GM19372 (cell line): ENCODE measurements at regions not wholly inside any gene's neighbourhood (a gene's known extent, or its start where the extent isn't known, plus 50 kb on each side); places are given as distances from the start of the nearest gene placed in this dataset.

Source experiments
- ATAC-seq: cut with Tn5 transposase; IDR thresholded peaks from one replicate; pipeline ENCODE4 v1.9.1; 2021; ENCODE audit warnings: mild to moderate bottlenecking, low read depth, moderate library complexity; ENCODE audit not compliant: unreplicated experiment

DNA sequence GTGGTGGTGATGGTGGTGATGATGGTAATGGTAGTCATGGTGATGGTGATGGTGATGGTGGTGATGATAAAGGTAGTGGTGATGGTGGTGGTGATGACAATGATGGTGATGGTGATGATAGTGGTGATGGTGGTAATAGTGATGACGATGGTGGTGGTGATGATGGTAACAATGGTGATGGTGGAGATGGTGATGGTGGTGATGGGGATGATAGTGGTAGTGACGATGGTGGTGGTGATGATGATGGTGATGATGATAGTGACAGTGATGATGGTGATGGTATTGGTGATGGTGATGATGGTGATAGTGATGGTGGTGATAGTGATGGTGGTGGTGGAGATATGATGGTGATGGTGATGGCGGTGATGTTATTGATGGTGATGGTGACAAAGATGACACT lies 108.4 kb upstream of the NKX1-1 start:
- ATAC-seq = no peak

DNA sequence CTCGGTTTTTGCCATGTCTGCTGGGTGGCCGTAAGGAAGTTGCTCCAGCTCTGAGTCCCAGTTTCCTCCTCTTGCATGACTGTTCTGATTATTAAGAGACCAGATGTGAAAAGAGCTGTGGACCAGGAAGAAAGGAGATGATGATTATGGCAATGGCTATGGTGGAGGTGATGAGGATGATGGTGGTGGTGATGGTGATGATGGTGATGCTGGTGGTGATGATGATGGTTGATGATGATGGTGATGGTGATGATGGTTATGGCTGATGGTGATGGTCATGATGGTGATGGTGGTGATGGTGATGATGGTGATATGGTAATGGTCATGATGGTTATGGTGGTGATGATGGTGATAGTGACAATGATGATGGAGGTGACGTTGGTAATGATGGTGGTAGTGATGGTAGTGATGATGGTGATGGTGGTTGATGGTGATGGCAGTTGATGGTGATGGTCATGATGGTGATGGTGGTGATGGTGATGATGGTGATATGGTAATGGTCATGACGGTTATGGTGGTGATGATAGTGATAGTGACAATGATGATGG lies 107.8 kb upstream of the NKX1-1 start:
- no peak for ATAC-seq

DNA sequence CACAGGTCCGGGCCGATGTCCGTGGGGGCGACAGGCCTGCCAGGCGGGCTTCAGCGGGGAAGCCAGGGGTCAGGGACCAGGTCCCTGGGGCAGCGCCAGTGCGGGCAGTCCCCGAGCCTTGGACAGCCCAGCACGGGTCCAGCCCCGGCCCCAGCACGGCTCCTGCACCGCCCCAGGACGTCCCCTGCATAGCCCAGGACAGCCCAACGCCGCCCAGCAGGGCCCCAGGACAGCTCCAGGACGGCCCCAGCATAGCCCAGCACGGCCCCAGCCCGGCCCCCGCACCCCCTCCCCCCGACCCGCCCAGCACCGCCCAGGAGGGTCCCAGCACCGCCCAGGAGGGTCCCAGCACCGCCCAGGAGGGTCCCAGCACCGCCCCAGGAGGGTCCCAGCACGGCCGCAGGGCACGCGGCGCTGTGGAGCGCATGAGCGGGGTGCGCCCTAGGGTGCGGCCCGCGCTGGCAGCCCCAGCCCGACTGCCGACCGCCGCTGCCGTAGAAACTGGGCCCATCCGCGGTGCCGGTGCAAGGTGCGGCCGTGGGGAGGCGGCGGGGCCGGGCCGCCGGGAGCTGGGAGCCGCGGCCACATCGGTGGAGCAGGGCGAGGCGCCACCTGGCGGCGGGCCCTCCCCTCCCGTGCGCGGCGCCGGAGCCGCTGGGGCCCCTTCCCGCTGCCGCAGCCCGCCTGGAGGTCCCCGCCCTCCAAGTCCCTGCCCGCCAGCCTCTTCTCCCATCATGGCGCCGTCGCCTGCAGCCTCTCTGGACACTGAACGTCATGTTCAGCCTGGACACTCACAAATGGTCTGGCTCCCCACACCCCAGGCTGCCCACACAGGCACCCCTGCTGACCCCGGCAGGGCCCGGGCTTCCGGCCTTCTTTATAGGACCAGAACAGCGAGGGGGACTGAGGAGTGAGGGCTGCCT lies 106.8 kb upstream of the NKX1-1 start:
- ATAC-seq = no peak

DNA sequence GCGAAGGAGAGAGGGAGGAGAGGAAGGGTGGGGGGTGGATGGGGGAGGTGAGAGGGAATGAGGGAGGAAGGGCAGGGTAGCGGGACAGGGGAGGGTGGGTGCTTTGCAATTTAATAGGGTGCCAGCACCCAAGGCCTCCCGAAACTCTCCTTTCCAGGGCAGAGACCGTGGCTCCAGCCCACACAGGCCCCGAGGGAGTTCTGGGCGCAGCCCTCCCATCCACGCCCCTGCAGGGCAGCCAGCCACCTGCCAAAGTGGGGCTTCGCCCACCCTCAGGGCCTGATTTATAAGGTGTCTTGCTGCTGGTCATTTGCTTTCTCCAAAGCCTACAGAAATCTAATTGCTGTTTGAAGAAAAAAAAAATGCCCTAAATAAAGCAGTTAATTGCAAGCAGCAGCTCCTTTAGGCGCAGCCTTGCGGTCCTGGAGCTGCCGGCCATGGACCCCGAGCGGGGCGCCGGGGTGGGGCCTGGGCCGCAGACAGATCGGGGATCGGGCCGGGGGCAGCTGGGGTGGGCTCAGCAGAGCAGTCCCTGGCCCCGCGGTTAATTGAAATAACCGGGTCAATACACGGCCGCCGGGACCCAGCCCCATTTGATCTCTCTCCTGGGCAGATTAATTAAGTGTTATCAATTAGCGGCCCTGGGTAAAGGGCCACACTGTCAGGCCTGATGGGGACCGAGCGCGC lies 106.0 kb upstream of the NKX1-1 start:
- ATAC-seq = no peak

DNA sequence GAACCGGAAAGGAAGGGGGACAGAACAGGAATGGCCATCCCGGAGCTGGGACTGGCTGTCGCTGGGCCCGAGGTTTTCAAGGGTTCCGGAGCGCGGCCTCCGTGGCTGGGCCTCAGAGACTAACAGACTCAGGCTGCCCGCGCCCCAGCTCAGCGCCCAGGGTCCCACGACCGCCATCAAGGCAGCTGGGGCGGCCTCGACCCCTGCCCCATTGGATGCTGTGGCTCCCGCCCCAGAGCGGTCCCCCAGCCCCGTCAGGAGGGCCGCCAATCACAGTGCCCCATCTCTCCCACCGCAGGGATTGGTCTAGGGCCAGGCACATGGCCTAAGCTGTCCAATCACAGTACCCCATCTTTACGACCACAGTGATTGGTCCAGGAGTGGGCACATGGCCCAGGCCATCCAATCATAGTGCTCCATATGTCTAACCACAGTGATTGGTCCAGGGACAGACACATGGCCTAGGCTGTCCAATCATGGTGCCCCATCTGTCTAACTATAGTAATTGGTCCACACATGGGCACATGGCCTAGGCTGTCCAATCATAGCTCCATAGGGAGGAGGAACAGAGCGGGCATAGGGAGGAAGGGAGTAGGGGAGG lies 105.3 kb upstream of the NKX1-1 start:
- no peak for ATAC-seq

DNA sequence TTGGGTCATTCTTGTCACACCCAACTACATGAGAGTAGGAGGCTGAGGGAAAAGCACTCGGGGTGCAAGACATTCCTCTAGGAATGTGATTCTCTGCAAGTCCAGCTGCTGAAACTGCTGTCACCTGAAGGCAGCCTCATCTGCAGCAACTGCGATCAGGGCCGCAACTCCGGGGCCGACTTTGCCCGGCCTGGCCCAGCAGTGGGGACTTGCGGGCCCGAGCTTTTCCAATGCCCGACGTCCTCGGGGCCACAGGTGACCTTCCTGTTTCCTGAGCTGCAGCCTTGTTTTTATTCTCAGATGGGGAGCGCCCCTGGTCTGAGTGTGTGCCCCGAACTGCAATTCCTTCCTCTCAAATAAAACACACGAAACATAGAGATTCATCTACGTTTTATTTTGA lies 104.7 kb upstream of the NKX1-1 start:
- no peak for ATAC-seq

DNA sequence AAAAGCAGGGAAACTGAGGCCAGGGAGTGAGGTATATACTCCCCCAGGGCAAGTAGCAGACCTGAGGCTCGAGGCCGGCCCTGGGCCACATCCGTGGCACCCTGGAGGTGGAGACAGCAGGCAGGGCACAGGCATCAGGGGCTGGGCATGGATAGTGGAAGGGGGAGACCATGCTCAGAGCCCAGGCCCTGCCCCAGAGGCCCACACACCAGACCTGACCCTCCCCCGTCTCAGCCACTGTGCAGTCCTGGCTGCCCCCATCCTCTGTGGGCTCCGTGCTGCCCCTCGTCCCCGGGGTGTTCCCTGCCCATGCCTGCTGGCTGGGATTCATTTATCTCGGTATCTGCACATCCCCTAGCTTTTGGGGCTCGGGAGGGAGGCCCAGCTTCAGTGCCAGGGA lies 103.1 kb upstream of the NKX1-1 start:
- no peak for ATAC-seq

DNA sequence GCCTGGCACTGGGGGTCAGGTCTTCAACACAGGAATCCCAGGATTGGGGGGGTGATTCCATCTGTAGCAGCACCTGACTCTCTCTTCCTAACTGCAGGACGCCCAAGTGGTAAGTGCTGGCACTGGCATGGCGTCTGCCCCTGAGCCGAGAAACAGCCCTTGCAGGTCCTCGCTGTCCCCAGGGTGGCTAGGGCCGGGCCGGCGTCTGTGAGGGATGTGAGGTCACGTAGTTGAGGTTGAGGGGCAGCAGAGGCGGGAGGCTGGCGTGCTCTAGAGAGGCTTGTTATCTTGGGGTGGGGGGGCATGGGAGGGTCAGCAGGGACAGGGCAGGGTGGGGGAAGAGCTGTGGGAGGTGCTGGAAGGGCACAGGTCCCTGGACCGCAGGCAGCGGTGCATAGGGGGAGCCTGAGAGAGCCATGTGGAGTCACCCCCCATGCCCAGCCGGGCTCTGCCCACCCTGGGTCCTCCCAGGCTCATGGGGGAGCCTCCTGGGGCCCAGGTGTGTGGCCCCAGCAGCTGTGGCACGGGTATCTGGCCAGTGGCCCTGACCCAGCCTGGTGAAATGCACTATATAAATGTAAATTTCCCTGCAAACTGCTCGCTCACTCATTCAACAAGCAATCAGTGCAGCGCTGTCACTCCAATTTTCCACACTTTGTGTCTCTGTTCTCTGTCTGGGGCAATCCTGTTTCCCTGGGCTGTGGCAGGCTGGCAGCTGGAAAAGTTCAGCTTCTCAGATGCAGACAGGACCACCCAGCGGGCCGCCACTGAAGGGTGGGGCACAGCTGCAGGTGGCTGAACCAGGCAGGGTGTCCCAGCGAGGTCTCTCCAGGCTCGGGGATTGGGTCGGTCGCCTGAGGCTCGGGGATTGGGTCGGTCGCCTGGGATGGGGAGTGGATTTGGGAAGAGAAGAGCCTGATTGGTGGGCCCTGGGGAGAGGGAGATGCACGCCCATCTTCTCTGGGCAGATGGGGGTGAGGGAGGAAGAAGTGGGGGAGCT lies 102.2 kb upstream of the NKX1-1 start:
- ATAC-seq = no peak

DNA sequence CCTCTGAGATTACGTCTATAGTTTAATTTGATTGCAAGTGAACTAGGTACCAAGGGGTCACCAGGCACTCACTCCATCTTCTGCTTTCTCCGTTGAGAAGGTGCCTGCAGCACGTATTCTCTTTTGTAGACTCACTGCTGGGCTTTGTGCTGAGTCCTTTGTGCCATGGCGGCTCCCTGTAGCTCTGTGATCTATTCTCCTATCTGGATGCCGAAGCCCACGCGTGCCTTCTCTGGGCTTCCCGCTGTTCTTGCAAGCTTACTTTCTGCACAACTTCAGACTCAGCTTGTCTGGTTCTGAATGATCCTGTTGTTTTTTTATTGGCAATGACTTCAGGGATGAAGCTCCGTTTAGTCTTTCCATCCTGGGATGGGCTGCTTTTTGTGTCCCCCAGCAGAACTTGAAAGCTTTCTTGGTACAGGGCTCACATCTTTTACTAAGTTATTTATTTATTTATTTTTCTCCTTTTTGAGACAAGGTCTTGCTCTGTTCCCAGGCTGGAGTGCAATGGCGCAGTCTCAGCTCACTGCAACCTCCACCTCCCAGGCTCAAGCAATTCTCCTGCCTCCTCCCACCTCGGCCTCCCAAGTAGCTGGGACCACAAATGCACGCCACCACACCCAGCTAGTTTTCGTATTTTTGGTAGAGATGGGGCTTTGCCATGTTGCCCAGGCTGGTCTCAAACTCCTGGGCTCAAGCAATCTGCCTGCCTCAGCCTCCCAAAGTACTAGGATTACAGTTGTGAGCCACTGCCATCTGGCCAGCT lies 100.9 kb upstream of the NKX1-1 start:
- no peak for ATAC-seq

DNA sequence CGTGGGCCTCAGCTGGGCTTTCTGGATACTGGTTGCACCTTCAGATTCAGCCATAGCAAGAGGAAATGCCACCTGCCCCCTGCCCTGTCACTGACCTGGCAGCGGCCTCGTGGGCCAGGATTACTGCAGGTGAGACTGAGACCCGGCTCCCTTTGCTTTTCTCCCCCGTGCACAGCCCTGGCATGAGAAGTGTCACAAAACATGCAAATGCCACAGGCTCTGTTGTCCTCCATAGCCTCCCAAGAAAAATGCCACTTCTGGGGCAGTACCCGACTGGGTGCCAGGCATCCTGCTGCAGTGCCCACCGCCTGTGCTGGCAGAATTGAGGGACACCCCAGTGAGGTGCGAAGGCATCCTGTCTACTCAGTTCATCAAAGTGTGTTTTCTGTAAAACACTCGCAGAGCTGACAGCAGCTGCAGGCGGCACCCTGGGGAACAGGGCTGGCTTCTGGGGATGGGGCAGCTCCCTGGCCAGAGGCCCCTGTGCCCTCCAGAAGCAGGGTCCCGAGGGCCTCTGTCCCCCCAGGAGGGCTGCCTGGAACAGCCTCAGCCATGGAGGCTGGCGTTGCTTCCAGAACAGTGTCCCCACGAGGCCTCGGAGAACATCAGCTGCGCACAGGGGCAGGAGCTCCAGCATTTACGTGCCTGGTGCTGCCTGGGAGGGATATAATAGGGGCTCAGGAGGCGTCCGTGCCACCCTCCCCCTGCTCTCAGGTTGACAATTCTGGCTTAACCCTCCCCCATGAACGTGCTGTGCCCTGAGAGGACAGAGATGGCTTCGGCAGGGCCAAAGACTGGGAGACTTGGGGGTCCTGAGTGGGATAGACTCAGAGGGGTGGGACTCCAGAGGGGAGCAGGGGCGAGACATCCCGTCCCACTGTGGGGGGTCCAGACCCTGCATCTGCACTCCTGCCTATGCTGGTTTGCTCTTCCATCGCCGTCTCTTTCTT lies 99.5 kb upstream of the NKX1-1 start:
- no peak for ATAC-seq

DNA sequence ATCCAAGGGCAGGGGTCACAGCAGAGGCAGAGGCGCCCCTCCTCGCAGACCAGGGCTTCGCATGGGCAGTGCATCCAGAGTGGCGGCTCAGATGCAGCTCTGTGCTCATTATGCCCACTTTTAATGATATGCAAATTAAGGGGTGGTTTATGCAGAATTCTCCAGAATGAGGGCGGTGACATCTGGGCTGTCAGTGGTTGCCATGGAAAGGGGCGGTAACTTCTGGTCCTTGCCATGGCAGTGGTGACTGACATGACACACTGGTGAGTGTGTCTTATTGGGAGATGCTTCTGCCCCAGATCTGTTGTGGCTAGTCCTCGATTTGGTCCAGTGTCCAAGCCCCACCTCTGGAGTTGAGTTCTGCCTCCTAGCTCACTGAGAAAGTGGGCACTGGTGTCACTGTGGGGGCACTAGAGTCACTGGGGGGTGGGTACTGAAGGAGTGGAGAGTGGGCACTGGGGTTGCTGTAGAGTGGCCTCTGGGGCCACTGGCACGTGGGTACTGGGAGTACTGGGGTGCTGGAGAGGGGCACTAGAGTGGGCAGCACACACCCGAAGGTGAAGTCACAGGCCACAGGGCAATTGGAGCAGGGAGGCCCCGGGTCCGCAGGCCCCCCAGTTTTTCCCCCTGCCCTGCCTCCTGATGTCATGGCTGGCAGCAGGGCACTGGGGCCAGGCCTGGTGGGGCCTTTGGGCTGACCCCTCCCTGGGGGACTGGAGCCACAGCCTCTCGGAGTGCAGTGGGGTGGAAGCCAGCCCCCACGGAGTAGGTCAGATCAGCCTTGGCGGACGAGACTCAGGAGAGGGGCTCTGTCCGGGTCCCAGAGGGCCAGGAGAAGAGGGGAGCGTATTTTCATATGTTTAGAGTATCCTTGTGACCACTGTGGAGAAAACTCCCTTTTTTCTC lies 98.6 kb upstream of the NKX1-1 start:
- ATAC-seq = no peak

DNA sequence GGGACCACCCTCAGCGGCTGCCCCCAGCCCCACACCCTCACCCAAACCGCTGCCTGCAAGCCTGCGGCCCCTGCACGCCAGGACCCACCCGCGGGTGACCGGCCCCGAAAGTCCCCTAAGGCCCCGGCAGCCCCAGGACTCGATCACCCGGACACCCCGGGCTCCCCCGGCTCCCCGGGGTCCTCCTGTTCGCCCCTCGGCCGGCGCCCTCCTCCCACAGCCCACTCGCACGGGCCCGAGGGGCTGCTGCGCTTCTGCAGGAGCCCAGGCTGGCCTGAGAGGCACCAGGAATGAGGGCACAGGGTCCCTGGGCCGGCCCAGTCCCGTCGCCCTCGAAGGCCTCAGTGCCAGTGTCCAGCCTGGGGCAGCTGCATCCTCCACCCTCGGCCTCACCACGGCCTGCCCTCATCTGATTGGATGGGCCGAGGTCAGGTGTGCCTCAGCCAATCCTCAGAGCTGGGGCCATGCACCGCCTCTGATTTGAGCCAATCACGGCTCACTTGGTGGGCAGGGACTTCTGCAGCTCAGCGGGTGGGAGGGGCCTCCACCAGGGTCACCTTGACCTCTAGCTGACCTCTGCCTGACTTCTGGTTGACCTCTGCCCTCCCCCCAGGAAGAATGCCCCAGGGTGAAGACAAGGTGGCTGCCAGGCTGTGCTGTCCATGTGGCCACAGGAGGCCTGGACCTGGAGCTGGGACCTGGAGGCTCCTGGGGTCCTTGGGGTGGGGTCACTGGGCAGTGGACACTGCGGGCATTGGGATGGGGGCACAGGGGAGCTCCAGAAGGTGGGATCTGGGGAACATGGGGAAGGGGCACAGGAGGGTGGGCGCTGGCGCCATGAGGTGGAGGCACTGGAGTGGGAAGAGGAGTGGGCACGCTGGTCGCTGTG lies 97.6 kb upstream of the NKX1-1 start:
- ATAC-seq = no peak

DNA sequence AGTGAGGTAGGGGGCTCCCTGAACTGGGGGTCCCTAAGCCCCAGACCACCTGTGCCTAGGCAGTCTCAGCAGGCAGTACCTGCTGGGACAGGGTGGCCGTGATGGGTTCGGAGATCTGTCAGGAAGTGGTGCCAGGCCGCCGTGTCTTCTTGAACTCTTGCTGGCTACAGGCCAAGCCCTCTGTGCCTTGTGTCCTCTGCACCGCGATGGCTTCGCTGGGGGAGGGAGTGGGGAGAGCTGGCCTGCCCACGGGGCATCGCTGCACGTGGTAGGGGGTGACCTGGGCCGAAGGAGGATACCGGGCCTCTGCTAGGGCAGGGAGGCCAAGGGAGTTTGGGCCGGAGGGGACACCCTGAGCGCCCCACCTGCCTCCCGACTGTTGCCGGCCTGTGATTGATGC lies 96.7 kb upstream of the NKX1-1 start:
- no peak for ATAC-seq

DNA sequence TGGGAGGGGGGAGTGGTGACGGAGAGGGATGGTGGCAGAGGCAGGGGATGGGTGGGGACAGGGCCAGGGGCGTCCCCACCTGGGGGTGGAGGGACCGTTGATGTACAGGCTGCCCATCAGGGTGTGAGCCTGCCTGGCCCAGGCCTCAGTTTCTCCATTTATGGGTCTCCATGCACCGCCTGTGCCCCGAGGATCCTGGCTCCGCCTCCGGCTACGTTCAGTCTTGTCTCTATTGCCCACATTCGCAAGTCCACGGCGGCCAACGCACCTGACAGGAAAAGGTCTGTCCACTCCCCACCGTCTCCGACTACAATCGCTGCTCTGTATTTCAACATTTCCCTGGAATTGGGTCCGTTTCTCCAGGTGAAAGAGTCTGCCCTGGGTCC lies 96.3 kb upstream of the NKX1-1 start:
- no peak for ATAC-seq

DNA sequence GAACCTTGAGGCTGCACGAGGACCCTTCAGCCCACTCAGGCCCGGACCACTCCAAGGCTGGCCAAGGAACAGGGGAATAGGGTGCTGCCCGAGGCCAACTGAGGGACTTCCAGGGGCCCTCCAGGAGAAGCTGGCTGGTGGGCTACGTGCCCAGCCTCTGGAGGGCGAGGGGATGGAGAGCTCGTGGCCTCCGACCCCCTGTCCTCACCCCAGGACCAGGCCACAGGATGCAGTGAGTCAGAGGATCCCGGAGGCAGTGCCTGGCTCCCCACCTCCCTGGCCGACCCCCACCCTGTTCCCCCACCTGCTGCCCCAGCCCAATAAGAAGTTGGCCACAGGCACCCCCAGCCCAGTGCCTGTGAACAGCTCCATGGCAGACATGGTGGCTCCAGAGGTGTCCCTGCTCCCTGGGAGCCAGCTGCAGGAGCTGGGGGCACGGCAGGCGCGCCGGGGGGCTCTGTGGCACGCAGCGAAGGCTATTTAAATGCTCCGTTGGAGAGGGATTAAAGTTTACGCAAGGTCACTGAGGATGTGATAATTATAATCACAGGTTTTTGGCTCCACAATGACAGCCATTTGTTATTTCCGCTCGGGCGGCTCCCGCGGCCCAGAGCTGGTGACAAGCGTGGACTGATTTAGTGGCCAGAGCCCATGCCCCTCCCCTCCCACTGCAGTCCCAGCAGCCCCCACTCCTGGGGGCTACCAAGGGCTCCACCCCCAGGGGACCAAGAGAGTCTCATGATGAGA lies 95.7 kb upstream of the NKX1-1 start:
- no peak for ATAC-seq
